CD4-positive, alpha-beta memory T cell (primary cell): ENCODE measurements at regions not wholly inside any gene's neighbourhood (a gene's known extent, or its start where the extent isn't known, plus 50 kb on each side); places are given as distances from the start of the nearest gene placed in this dataset.
A peak's percentile ranks its signal among the peaks of the same experiment; 100 is the strongest.

Source experiments
- CTCF ChIA-PET: fragments of 350-600 bp; sonication (Branson Sonifier 250); formaldehyde crosslinking; loops from one replicate; lab custom pipeline; 2021; ENCODE audit warnings: inconsistent platforms; ENCODE audit not compliant: partially characterized antibody; lab: Charles Lee
- POLR2A ChIA-PET: fragments of 350-600 bp; sonication (Branson Sonifier 250); formaldehyde crosslinking; loops from one replicate; lab custom pipeline; 2021; ENCODE audit not compliant: partially characterized antibody; lab: Charles Lee
- DNase-seq, 5 donors: peaks; one replicate each; pipeline versions ENCODE4 v3.0.0 to v3.0.0-alpha.2; 2020 to 2022; ENCODE audit warnings: mixed read lengths in 1 of 5
- H3K27ac ChIP-seq: one replicate; pipeline ENCODE4 v1.7.0; 2013; ENCODE audit warnings: low read depth, low read length
- H3K27me3 ChIP-seq: 2 replicates; pipeline ENCODE4 v1.7.0; 2013; ENCODE audit warnings: mild to moderate bottlenecking, low read length, moderate library complexity; ENCODE audit not compliant: insufficient read depth
- H3K36me3 ChIP-seq: 2 replicates; pipeline ENCODE4 v1.7.0; 2013; ENCODE audit warnings: mild to moderate bottlenecking, low read length, moderate library complexity; ENCODE audit not compliant: insufficient read depth
- H3K4me1 ChIP-seq: 2 replicates; pipeline ENCODE4 v1.7.0; 2013; ENCODE audit warnings: mild to moderate bottlenecking, low read length, moderate library complexity; ENCODE audit not compliant: insufficient read depth
- H3K4me3 ChIP-seq, 2 donors: one replicate each; pipeline ENCODE4 v1.7.0; 2013; ENCODE audit warnings: low read length in 2 of 2, mild to moderate bottlenecking in 1 of 2
- H3K9me3 ChIP-seq, 2 donors: one replicate each; pipeline ENCODE4 v1.7.0; 2013; ENCODE audit warnings: low read length in 2 of 2, control low read depth in 1 of 2; ENCODE audit not compliant: control insufficient read depth in 1 of 2
- H3K27ac Mint-ChIP-seq, 7 donors: one replicate each; pipeline ENCODE4 v1.8.0; 2020 to 2021; ENCODE audit warnings: mixed read lengths in 7 of 7, mild to moderate bottlenecking in 6 of 7, inconsistent platforms in 3 of 7, moderate library complexity in 3 of 7
- H3K27me3 Mint-ChIP-seq, 2 donors: one replicate each; pipeline ENCODE4 v1.8.0; 2020 to 2021; ENCODE audit warnings: mixed read lengths in 2 of 2
- H3K36me3 Mint-ChIP-seq, 2 donors: one replicate each; pipeline ENCODE4 v1.8.0; 2020 to 2021; ENCODE audit warnings: mixed read lengths in 2 of 2, inconsistent platforms in 1 of 2, mild to moderate bottlenecking in 1 of 2
- H3K4me1 Mint-ChIP-seq, 4 donors: one replicate each; pipeline ENCODE4 v1.8.0; 2020 to 2021; ENCODE audit warnings: mixed read lengths in 4 of 4, mild to moderate bottlenecking in 1 of 4
- H3K4me3 Mint-ChIP-seq, 8 donors: one replicate each; pipeline ENCODE4 v1.8.0; 2020 to 2021; ENCODE audit warnings: mixed read lengths in 8 of 8, mild to moderate bottlenecking in 7 of 8, moderate library complexity in 6 of 8, inconsistent platforms in 3 of 8
- H3K9me3 Mint-ChIP-seq, 8 donors: one replicate each; pipeline ENCODE4 v1.8.0; 2020 to 2021; ENCODE audit warnings: mixed read lengths in 8 of 8, mild to moderate bottlenecking in 5 of 8, inconsistent platforms in 3 of 8, moderate library complexity in 1 of 8
- intact Hi-C: fragments of 100-400 bp; cut with micrococcal nuclease; formaldehyde crosslinking; loops from one replicate; pipeline ENCODE4 v1.15.1; 2023

- peaks cover 0 to 9% of the 10 kb centered on the region in 2 donors for H3K36me3 Mint-ChIP-seq
- CTCF ChIA-PET = no interaction called here
- H3K4me3 Mint-ChIP-seq = peak overlapping the region in 4 of 8 donors; percentile 44 to 63 (median 50)
- intact Hi-C loops = no loop called here
- POLR2A ChIA-PET = no interaction called here
- H3K4me1 Mint-ChIP-seq = peaks cover 20 to 40% (median 32%) of the 10 kb centered on the region in 4 donors
- H3K9me3 Mint-ChIP-seq = no peaks in the 10 kb centered on the region
- H3K4me1 ChIP-seq = peaks cover 38% of the 10 kb centered on the region
- H3K27me3 Mint-ChIP-seq = no peaks in the 10 kb centered on the region
- H3K27ac Mint-ChIP-seq = peak overlapping the region in 4 of 7 donors; percentile 4 to 81 (median 58)
- no peaks in the 10 kb centered on the region for H3K27me3 ChIP-seq
- no peaks in the 10 kb centered on the region for H3K9me3 ChIP-seq
- no peak overlapping the region for H3K27ac ChIP-seq
- H3K36me3 ChIP-seq = no peaks in the 10 kb centered on the region
- DNase-seq = no peak
- H3K4me3 ChIP-seq = no peak overlapping the region
Measured at GRCh38 chr1:244318512-244318911, 133.2 kb downstream of the ADSS2 start.

DNA sequence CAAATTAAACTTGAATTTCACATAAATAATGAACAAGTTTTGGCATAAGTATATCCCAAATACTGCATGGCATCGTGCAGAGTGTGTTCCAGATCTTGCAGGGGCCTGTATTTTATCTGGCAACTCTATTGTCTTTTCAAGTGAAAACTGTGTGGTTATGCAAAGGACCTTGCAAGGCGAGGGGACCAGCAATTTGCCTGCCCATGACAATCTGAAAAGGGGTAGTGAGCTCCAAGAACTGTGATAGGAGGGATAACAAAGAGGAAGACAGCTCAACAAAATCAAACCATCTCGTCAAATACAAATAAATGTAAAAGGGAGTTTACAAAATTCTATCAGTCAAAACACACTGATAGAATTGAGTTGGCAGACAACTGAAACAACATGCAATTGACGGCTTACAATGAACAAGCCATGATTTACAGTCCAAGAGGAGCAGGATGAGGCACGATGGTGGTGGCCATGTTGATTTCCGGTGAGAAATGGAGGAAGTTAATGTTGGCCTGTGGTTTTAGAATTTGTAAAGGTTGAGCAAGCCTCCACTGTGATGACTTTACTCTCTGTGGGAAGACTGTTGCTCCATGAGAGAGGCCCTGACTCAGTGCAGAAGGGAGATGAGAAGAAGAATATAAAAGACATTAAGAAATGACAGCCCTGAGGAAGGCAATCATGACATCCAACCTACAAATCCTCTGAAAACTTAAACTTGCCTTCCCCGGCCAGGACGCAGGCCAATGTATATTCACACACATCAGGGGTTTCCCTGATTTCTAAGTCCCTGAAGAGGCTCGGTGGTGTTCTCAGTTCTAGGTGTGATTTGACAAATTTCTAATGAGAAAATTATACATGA is 132.2 kb downstream of the ADSS2 start:
- intact Hi-C loops = no loop called here
- Mint-ChIP-seq H3K4me3 (peak overlapping the region in 7 of 8 donors; percentile 45 to 74 (median 65)), H3K9me3 (no peaks in the 10 kb centered on the region), H3K27me3 (no peaks in the 10 kb centered on the region), H3K27ac (peak overlapping the region; percentile 18 to 95 (median 81)), H3K4me1 (peaks cover 22 to 50% (median 39%) of the 10 kb centered on the region in 4 donors), H3K36me3 (peaks cover 0 to 9% of the 10 kb centered on the region in 2 donors)
- peak; percentile 32 to 73 (median 45) for DNase-seq
- ChIA-PET CTCF (interaction anchor here (1.8 kb wide), 1 partner anchor 20 kb away, joined by 4 read pairs; no protein-coding TSS in a partner anchor), POLR2A (interaction anchor here (1.3 kb wide), 1 partner anchor 20 kb away, joined by 3 read pairs; no protein-coding TSS in a partner anchor)
- Histone ChIP-seq H3K4me1 (peaks cover 48% of the 10 kb centered on the region), H3K4me3 (no peak overlapping the region), H3K27ac (peak overlapping the region; percentile 3), H3K36me3 (no peaks in the 10 kb centered on the region), H3K27me3 (no peaks in the 10 kb centered on the region), H3K9me3 (no peaks in the 10 kb centered on the region)

DNA sequence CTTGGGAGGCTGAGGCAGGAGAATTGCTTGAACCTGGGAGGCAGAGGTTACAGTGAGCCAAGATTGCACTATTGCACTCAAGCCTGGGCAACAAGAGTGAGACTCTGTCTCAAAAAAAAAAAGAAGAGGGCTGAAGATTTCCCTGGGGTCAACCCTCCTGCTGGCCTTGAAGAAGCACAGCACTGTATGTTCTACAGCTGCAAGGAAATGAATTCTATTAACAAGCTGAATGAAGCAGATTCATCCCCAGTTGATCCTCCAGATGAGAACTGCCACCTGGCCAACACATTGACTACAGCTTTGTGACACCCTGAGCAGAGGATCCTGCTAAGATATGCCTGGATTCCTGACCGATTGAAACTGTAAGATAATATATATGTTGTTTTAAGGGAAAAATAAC is 129.5 kb downstream of the ADSS2 start:
- H3K4me1 Mint-ChIP-seq = peaks cover 30 to 70% (median 54%) of the 10 kb centered on the region in 4 donors
- peak overlapping the region in 4 of 8 donors; percentile 51 to 90 (median 88) for H3K4me3 Mint-ChIP-seq
- no peaks in the 10 kb centered on the region for H3K36me3 ChIP-seq
- intact Hi-C loops = no loop called here
- no peaks in the 10 kb centered on the region for H3K9me3 Mint-ChIP-seq
- no peaks in the 10 kb centered on the region for H3K27me3 Mint-ChIP-seq
- peak overlapping the region in 4 of 7 donors; percentile 65 to 95 (median 90) for H3K27ac Mint-ChIP-seq
- H3K4me1 ChIP-seq = peaks cover 60% of the 10 kb centered on the region
- no peaks in the 10 kb centered on the region for H3K27me3 ChIP-seq
- H3K27ac ChIP-seq = peak overlapping the region; percentile 24
- H3K9me3 ChIP-seq = no peaks in the 10 kb centered on the region
- peaks cover 0 to 4% of the 10 kb centered on the region in 2 donors for H3K36me3 Mint-ChIP-seq
- ChIA-PET CTCF (interaction anchor here (0.6 to 2.3 kb wide), 3 partner anchors 18 to 27 kb away, joined by 3 to 13 read pairs (median 3); no protein-coding TSS in a partner anchor), POLR2A (interaction anchor here (1.1 to 1.9 kb wide), 4 partner anchors 9 to 139 kb away, joined by 4 to 11 read pairs (median 6); partner anchors contain the start of gene CATSPERE)
- no peak overlapping the region for H3K4me3 ChIP-seq
- DNase-seq = no peak

- Mint-ChIP-seq H3K27me3 (no peaks in the 10 kb centered on the region), H3K9me3 (peaks cover 0 to 4% (median 0%) of the 10 kb centered on the region in 8 donors), H3K4me3 (peak overlapping the region in 7 of 8 donors; percentile 61 to 90 (median 83)), H3K36me3 (peaks cover 0 to 4% of the 10 kb centered on the region in 2 donors), H3K4me1 (peaks cover 30 to 70% (median 55%) of the 10 kb centered on the region in 4 donors), H3K27ac (peak overlapping the region; percentile 55 to 95 (median 89))
- POLR2A ChIA-PET = interaction anchor here (1.0 to 1.9 kb wide), 5 partner anchors 10 to 275 kb away, joined by 4 to 11 read pairs (median 5); partner anchors contain the start of gene CATSPERE
- DNase-seq = peak; percentile 37 to 73 (median 53)
- H3K27ac ChIP-seq = peak overlapping the region; percentile 24
- CTCF ChIA-PET = interaction anchor here (0.6 to 2.3 kb wide), 3 partner anchors 18 to 27 kb away, joined by 3 to 13 read pairs (median 3); no protein-coding TSS in a partner anchor
- peaks cover 60% of the 10 kb centered on the region for H3K4me1 ChIP-seq
- H3K27me3 ChIP-seq = no peaks in the 10 kb centered on the region
- intact Hi-C loops = loop anchor here (1.0 kb wide), 2 partner anchors 38 to 129 kb away; no protein-coding TSS in a partner anchor
- no peaks in the 10 kb centered on the region for H3K9me3 ChIP-seq
- no peaks in the 10 kb centered on the region for H3K36me3 ChIP-seq
- H3K4me3 ChIP-seq = no peak overlapping the region
Measured at GRCh38 chr1:244322791-244323521, 128.8 kb downstream of the ADSS2 start.

DNA sequence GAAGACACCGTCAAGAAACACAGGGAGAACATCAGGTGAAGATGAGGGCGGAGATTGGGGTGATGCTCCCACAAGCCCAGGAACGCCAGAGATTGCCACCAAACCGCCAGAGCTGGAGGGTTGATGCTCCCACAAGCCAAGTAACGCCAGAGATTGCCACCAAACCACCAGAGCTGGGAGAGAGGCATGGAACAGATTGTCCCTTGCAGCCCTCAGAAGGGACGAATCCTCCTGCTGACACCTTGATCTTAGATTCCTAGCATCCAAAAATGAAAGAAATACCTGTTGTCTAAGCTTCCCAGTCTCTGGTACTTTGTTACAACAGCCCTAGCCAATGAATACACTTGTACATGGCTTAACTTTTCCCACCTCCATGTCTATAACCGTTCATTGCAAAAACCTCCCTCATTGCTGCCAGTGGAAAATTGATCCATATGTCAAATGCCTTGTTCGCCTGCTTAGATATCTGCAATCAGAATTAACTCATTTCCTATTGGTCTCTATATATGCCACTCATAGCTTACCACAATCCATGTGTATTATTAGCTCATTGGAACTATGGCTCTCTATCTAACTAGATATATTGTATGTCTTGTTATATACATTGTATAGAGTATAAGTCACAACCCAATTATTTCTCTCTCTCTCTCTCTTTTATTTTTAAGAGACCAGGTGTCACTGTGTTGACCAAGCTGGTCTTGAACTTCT is 127.4 kb downstream of the ADSS2 start:
- peak overlapping the region in 7 of 8 donors; percentile 36 to 90 (median 83) for H3K4me3 Mint-ChIP-seq
- intact Hi-C loops = no loop called here
- ChIA-PET POLR2A (interaction anchor here (0.6 to 1.9 kb wide), 7 partner anchors 17 to 509 kb away, joined by 3 to 8 read pairs (median 3); partner anchors contain the start of gene ADSS2), CTCF (interaction anchor here (1.1 to 1.4 kb wide), 2 partner anchors 18 to 25 kb away, joined by 6 to 8 read pairs; no protein-coding TSS in a partner anchor)
- peaks cover 5 to 8% (median 6%) of the 10 kb centered on the region in 8 donors for H3K9me3 Mint-ChIP-seq
- Histone ChIP-seq H3K27ac (peak overlapping the region; percentile 32), H3K9me3 (no peaks in the 10 kb centered on the region), H3K4me3 (peak overlapping the region; percentile 7 to 24), H3K36me3 (no peaks in the 10 kb centered on the region), H3K27me3 (no peaks in the 10 kb centered on the region), H3K4me1 (peaks cover 48% of the 10 kb centered on the region)
- peak overlapping the region in 5 of 7 donors; percentile 89 to 95 (median 94) for H3K27ac Mint-ChIP-seq
- no peak for DNase-seq
- no peaks in the 10 kb centered on the region for H3K27me3 Mint-ChIP-seq
- H3K4me1 Mint-ChIP-seq = peaks cover 21 to 60% (median 46%) of the 10 kb centered on the region in 4 donors
- H3K36me3 Mint-ChIP-seq = peaks cover 4 to 8% of the 10 kb centered on the region in 2 donors

DNA sequence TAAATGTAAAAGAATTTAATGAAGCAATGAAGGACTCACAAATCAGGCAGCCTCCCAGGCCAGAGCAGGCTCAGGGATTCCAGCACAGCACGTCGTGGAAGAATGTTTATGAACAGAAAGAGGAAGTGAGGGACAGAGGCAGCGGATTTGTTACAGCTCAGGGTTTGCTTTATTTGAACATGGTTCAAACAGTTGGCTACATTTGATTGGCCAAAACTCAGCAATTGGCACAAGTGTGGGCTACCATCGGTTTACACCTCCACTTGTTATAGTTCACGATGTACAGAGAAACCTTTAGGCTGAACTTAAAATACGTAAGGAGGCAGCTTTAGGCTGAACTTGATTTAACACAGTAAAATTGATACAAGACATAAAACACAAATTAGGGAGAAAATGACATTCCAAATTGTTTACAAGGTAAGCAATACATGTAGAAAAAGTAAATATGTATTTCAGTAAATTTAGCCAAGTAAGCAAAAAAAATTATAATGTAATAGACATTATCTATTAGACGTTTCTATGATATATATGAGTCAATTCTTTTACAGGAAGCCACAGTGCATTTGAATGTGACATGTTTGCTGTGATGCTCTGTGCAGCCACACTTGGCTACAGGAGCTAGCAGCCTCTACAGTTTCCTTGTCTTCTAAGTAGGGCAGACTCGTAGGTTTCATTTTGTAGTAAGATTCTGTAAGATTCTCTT is 126.5 kb downstream of the ADSS2 start:
- intact Hi-C loops = no loop called here
- peak; percentile 29 to 64 (median 41) for DNase-seq
- no peaks in the 10 kb centered on the region for H3K36me3 ChIP-seq
- H3K27me3 ChIP-seq = no peaks in the 10 kb centered on the region
- Mint-ChIP-seq H3K27ac (peak overlapping the region; percentile 80 to 95 (median 92)), H3K4me1 (peaks cover 15 to 53% (median 38%) of the 10 kb centered on the region in 4 donors), H3K36me3 (peaks cover 4 to 8% of the 10 kb centered on the region in 2 donors), H3K4me3 (peak overlapping the region; percentile 45 to 90 (median 82)), H3K9me3 (peaks cover 5 to 12% (median 7%) of the 10 kb centered on the region in 8 donors), H3K27me3 (no peaks in the 10 kb centered on the region)
- no peak overlapping the region for H3K4me3 ChIP-seq
- H3K9me3 ChIP-seq = no peaks in the 10 kb centered on the region
- H3K4me1 ChIP-seq = peaks cover 39% of the 10 kb centered on the region
- H3K27ac ChIP-seq = peak overlapping the region; percentile 32
- ChIA-PET POLR2A (interaction anchor here (0.6 to 1.9 kb wide), 9 partner anchors 10 to 508 kb away, joined by 3 to 8 read pairs (median 4); partner anchors contain the start of gene ADSS2), CTCF (interaction anchor here (1.0 to 1.4 kb wide), 3 partner anchors 17 to 26 kb away, joined by 3 to 8 read pairs (median 6); no protein-coding TSS in a partner anchor)
